Right lobe of liver (tissue), 4 donors: ENCODE measurements at regions not wholly inside any gene's neighbourhood (a gene's known extent, or its start where the extent isn't known, plus 50 kb on each side); places are given as distances from the start of the nearest gene placed in this dataset.

Experiments used
- POLR2A ChIP-seq: fragments of 450-650 bp; IDR thresholded peaks from one replicate; pipeline ENCODE4 v1.6.1; 2017; ENCODE audit warnings: antibody characterized with exemption, mild to moderate bottlenecking
- TF ChIP-seq, protein P1 (sequence below), 4 donors: fragments of 200-600 bp in 3 of 4; fragments of 450-650 bp in 1 of 4; IDR thresholded peaks; one replicate each; pipeline versions ENCODE4 v1.5.1 to v1.8.0; 2016 to 2022; ENCODE audit warnings: antibody characterized with exemption in 4 of 4, mild to moderate bottlenecking in 2 of 4
- donor health status: DM: no; HTN: no; CAD: no.
- donor health status: DM: no; HTN: no; CAD: no.
- donor health status: DM: no; HTN: yes; CAD: no.

DNA sequence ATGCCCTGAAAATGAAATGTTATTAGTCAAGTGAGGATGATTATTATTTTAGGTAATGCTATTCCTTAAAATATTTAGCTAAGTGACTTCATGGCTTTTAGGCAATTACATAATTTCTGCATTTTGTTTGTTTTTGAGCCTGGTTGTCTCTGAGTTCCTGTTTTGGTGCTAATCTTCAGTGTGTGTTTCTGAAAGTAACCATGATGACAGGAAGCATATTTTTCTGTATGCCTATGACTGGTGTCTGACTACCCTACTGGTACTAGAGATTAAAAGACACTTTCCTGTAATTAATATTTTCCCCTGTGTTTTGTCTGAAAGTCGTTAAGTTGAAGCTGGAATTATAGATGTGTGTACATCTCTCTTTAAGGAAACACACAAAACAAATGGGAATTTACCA, 295.0 kb upstream of the SPRED2 start:
- TF ChIP-seq, protein P1, sequence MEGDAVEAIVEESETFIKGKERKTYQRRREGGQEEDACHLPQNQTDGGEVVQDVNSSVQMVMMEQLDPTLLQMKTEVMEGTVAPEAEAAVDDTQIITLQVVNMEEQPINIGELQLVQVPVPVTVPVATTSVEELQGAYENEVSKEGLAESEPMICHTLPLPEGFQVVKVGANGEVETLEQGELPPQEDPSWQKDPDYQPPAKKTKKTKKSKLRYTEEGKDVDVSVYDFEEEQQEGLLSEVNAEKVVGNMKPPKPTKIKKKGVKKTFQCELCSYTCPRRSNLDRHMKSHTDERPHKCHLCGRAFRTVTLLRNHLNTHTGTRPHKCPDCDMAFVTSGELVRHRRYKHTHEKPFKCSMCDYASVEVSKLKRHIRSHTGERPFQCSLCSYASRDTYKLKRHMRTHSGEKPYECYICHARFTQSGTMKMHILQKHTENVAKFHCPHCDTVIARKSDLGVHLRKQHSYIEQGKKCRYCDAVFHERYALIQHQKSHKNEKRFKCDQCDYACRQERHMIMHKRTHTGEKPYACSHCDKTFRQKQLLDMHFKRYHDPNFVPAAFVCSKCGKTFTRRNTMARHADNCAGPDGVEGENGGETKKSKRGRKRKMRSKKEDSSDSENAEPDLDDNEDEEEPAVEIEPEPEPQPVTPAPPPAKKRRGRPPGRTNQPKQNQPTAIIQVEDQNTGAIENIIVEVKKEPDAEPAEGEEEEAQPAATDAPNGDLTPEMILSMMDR (IDR thresholded peaks at IDR 0.05): no peak
- no peak for TF ChIP-seq POLR2A
